Loucy (cell line): ENCODE measurements at regions not wholly inside any gene's neighbourhood (a gene's known extent, or its start where the extent isn't known, plus 50 kb on each side); places are given as distances from the start of the nearest gene placed in this dataset.

ENCODE experiments used
- H2AFZ ChIP-seq: fragments of 200-600 bp; sonication (generic); 2 replicates; pipeline ENCODE4 v1.6.0; 2016; ENCODE audit warnings: antibody characterized with exemption, mild to moderate bottlenecking, low read length, moderate library complexity
- H3F3A ChIP-seq: fragments of 200-600 bp; 2 replicates; pipeline ENCODE4 v1.6.0; 2016; ENCODE audit warnings: antibody characterized with exemption, low read depth, mild to moderate bottlenecking
- H3K27me3 ChIP-seq: fragments of 200-600 bp; sonication (generic); 2 replicates; pipeline ENCODE4 v1.6.1; 2014; ENCODE audit warnings: low read length, mild to moderate bottlenecking; ENCODE audit not compliant: insufficient read depth, poor library complexity, severe bottlenecking
- H3K36me3 ChIP-seq: fragments of 200-600 bp; sonication (generic); 2 replicates; pipeline ENCODE4 v1.6.1; 2016; ENCODE audit warnings: low read length; ENCODE audit not compliant: insufficient read depth
- H3K4me1 ChIP-seq: fragments of 200-600 bp; sonication (generic); 2 replicates; pipeline ENCODE4 v1.5.1; 2014; ENCODE audit warnings: low read length, mild to moderate bottlenecking; ENCODE audit not compliant: insufficient read depth, poor library complexity, severe bottlenecking
- H3K4me2 ChIP-seq: fragments of 200-600 bp; sonication (generic); 2 replicates; pipeline ENCODE4 v1.6.0; 2014; ENCODE audit warnings: antibody characterized with exemption, low read length, low read depth, mild to moderate bottlenecking; ENCODE audit not compliant: poor library complexity, severe bottlenecking
- H3K4me3 ChIP-seq: fragments of 200-600 bp; sonication (generic); 2 replicates; pipeline ENCODE4 v1.5.1; 2014; ENCODE audit warnings: low read length, mild to moderate bottlenecking, mixed read lengths; ENCODE audit not compliant: poor library complexity, severe bottlenecking
- H3K79me2 ChIP-seq: fragments of 200-600 bp; sonication (generic); 2 replicates; pipeline ENCODE4 v1.6.1; 2014; ENCODE audit warnings: low read length; ENCODE audit not compliant: insufficient read depth
- H3K9ac ChIP-seq: fragments of 200-600 bp; sonication (generic); 2 replicates; pipeline ENCODE4 v1.6.0; 2014; ENCODE audit warnings: mild to moderate bottlenecking, low read depth, low read length, moderate library complexity; ENCODE audit not compliant: poor library complexity, severe bottlenecking
- H3K9me2 ChIP-seq: fragments of 200-600 bp; sonication (generic); replicated peaks from 2 replicates; pipeline ENCODE4 v1.6.1; 2016; ENCODE audit warnings: low read depth, low read length, mixed read lengths
- H3K9me3 ChIP-seq: fragments of 200-600 bp; sonication (generic); 2 replicates; pipeline ENCODE4 v1.6.1; 2014; ENCODE audit warnings: mild to moderate bottlenecking, antibody characterized with exemption, low read length, low read depth; ENCODE audit not compliant: insufficient read depth
- H4K20me1 ChIP-seq: fragments of 200-600 bp; sonication (generic); 2 replicates; pipeline ENCODE4 v1.6.0; 2014; ENCODE audit warnings: antibody characterized with exemption, low read length, mild to moderate bottlenecking; ENCODE audit not compliant: insufficient read depth, poor library complexity, severe bottlenecking
- EZH2phosphoT487 ChIP-seq: fragments of 200-600 bp; IDR thresholded peaks from 2 replicates; pipeline ENCODE4 v1.6.1; 2018; ENCODE audit warnings: antibody characterized with exemption, mild to moderate bottlenecking, moderate library complexity, borderline replicate concordance
- TF ChIP-seq, protein P1 (sequence below): fragments of 200-600 bp; sonication (generic); conservative IDR thresholded peaks from 2 replicates; pipeline ENCODE4 v1.5.1; 2014; ENCODE audit warnings: mild to moderate bottlenecking, antibody characterized with exemption, low read length

DNA sequence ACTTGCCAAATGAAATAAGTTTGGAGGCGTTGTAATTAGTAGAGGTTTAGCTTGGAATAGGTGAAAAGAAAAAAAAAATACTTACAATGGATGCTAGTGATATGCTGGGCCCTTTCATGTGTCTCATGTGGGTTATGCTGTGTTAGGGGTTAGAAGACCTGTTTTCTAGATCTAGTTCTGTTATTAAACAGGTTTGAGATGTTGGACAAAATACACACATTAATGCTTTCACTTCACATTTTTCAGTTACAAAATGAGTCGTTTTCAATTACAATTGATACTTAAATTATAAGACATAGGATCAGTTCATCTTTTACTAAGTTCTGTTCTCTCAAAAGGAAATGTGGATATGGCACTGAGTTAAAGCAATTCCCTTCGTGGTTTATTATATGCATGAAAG, 509.8 kb downstream of the EPM2A start:
- Histone ChIP-seq H3K9ac (no peak overlapping the region), H3K36me3 (no peaks in the 10 kb centered on the region), H3F3A (no peaks in the 10 kb centered on the region), H3K4me1 (no peaks in the 10 kb centered on the region), H4K20me1 (no peaks in the 10 kb centered on the region), H3K27me3 (no peaks in the 10 kb centered on the region), H3K9me3 (no peaks in the 10 kb centered on the region), H3K4me2 (no peak overlapping the region), H2AFZ (no peak overlapping the region), H3K9me2 (0 out of 2 replicates have a peak, but pooled peaks cover 5% of the 10 kb centered on the region), H3K79me2 (no peaks in the 10 kb centered on the region), H3K4me3 (no peak overlapping the region)
- TF ChIP-seq, protein P1, sequence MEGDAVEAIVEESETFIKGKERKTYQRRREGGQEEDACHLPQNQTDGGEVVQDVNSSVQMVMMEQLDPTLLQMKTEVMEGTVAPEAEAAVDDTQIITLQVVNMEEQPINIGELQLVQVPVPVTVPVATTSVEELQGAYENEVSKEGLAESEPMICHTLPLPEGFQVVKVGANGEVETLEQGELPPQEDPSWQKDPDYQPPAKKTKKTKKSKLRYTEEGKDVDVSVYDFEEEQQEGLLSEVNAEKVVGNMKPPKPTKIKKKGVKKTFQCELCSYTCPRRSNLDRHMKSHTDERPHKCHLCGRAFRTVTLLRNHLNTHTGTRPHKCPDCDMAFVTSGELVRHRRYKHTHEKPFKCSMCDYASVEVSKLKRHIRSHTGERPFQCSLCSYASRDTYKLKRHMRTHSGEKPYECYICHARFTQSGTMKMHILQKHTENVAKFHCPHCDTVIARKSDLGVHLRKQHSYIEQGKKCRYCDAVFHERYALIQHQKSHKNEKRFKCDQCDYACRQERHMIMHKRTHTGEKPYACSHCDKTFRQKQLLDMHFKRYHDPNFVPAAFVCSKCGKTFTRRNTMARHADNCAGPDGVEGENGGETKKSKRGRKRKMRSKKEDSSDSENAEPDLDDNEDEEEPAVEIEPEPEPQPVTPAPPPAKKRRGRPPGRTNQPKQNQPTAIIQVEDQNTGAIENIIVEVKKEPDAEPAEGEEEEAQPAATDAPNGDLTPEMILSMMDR = no peak
- TF ChIP-seq EZH2phosphoT487 = no peak

DNA sequence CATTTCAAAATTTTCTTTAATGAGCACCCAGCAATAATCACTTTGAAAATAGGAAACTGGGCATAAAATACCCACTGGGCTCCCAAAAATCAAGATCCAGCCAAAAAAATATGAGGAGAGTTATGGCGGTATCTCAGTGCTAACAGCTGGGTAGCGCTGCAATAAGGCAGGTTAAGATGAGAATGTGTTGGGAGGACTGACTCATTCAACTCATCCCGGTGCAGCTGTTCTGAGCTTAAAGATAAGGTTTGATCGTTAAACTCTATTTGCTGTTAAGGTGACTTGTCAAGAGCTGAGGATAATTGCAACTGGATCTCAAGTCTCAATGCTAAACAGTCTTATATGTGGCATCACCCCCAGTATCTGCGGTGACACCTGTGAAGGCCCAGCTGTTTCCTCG, 507.7 kb downstream of the EPM2A start:
- no peaks in the 10 kb centered on the region for H3F3A ChIP-seq
- H3K4me2 ChIP-seq = no peak overlapping the region
- H3K36me3 ChIP-seq = no peaks in the 10 kb centered on the region
- H3K4me1 ChIP-seq = no peaks in the 10 kb centered on the region
- no peaks in the 10 kb centered on the region for H3K79me2 ChIP-seq
- TF ChIP-seq, protein P1 = no peak
- no peak for TF ChIP-seq EZH2phosphoT487
- no peaks in the 10 kb centered on the region for H3K27me3 ChIP-seq
- no peaks in the 10 kb centered on the region for H4K20me1 ChIP-seq
- no peak overlapping the region for H3K4me3 ChIP-seq
- H3K9me3 ChIP-seq = no peaks in the 10 kb centered on the region
- no peak overlapping the region for H3K9ac ChIP-seq
- H3K9me2 ChIP-seq = 0 out of 2 replicates have a peak, but pooled peaks cover 5% of the 10 kb centered on the region
- no peak overlapping the region for H2AFZ ChIP-seq

DNA sequence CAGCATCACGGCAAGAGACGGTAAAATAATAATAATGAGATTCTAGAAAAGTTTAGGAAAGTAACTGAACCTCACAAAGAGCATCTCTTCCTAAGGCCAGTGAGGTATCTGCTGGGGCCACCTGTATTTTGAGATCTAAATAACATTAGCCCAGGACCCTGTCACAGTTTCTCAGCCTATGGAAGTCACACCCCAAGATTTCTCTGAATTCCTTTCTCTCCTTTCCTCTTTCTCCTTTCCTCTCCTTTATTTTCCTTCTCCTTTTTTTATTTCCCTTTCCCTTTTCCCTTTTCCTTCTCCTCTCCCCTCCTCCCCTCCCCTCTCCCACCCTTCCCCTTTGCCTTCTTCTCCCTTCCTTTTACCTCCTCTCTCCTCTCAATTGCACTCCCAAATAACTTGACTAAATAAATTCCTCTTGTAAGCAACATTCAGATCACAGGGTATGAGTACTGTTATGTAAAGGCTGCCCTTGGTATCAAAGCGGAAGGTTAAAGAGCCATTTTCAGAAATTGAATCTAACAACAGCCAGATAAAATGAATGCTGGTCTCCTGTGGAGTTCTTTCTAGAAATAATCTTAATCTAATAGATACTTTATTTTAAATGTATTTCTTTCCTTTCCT, 506.2 kb downstream of the EPM2A start:
- Histone ChIP-seq H3F3A (no peaks in the 10 kb centered on the region), H3K9me3 (no peaks in the 10 kb centered on the region), H3K9me2 (0 out of 2 replicates have a peak, but pooled peaks cover 5% of the 10 kb centered on the region), H3K4me1 (no peaks in the 10 kb centered on the region), H3K79me2 (no peaks in the 10 kb centered on the region), H3K4me3 (no peak overlapping the region), H3K9ac (no peak overlapping the region), H2AFZ (no peak overlapping the region), H4K20me1 (no peaks in the 10 kb centered on the region), H3K36me3 (no peaks in the 10 kb centered on the region), H3K27me3 (no peaks in the 10 kb centered on the region), H3K4me2 (no peak overlapping the region)
- TF ChIP-seq, protein P1 = no peak
- no peak for TF ChIP-seq EZH2phosphoT487
